Cardiac muscle cell (in vitro differentiated cells and primary cell): ENCODE measurements at regions not wholly inside any gene's neighbourhood (a gene's known extent, or its start where the extent isn't known, plus 50 kb on each side); places are given as distances from the start of the nearest gene placed in this dataset.

ENCODE experiments used
- DNase-seq, 2 donors: peaks; one replicate each; pipeline versions ENCODE4 v3.0.0 to v3.0.0-alpha.2; 2010 to 2017; ENCODE audit warnings: low read depth in 1 of 2, low spot score in 1 of 2
- H3K27ac ChIP-seq: fragments of 200-600 bp; sonication (generic); 2 replicates; pipeline ENCODE4 v1.5.1; 2016
- H3K27me3 ChIP-seq: fragments of 200-600 bp; sonication (generic); 2 replicates; pipeline ENCODE4 v1.6.0; 2016; ENCODE audit warnings: control low read depth
- H3K36me3 ChIP-seq: fragments of 200-600 bp; sonication (generic); 2 replicates; pipeline ENCODE4 v1.5.1; 2016; ENCODE audit warnings: control low read depth
- H3K4me1 ChIP-seq: fragments of 200-600 bp; sonication (generic); 2 replicates; pipeline ENCODE4 v1.8.1; 2017; ENCODE audit warnings: low read depth, mild to moderate bottlenecking, mixed run types
- H3K4me3 ChIP-seq: fragments of 200-600 bp; sonication (generic); 2 replicates; pipeline ENCODE4 v1.5.1; 2016; ENCODE audit warnings: mild to moderate bottlenecking
- H3K9me3 ChIP-seq: fragments of 200-600 bp; sonication (generic); 2 replicates; pipeline ENCODE4 v1.5.1; 2017; ENCODE audit warnings: low read depth, mild to moderate bottlenecking, control low read depth
- CTCF ChIP-seq: IDR thresholded peaks from 2 replicates; pipeline ENCODE4 v1.5.1; 2012; ENCODE audit warnings: low read depth, mild to moderate bottlenecking, low read length

GRCh38 chr22:44603767-44604166 lies 98.2 kb upstream of the PRR5 start:
- Histone ChIP-seq H3K4me1 (no peaks in the 10 kb centered on the region), H3K4me3 (no peak overlapping the region), H3K9me3 (no peaks in the 10 kb centered on the region), H3K27ac (no peak overlapping the region), H3K36me3 (no peaks in the 10 kb centered on the region), H3K27me3 (no peaks in the 10 kb centered on the region)
- TF ChIP-seq CTCF: no peak
- peak in 1 of 2 donors; percentile 41 for DNase-seq

GRCh38 chr22:44601725-44602124 lies 100.3 kb upstream of the PRR5 start:
- no peak for DNase-seq
- no peaks in the 10 kb centered on the region for H3K4me1 ChIP-seq
- no peaks in the 10 kb centered on the region for H3K9me3 ChIP-seq
- H3K27me3 ChIP-seq: no peaks in the 10 kb centered on the region
- no peaks in the 10 kb centered on the region for H3K36me3 ChIP-seq
- TF ChIP-seq CTCF: no peak
- H3K4me3 ChIP-seq: no peak overlapping the region
- H3K27ac ChIP-seq: no peak overlapping the region

- H3K4me3 ChIP-seq: no peak overlapping the region
- no peaks in the 10 kb centered on the region for H3K4me1 ChIP-seq
- DNase-seq: no peak
Measured at GRCh38 chr22:44601189-44601588, 100.8 kb upstream of the PRR5 start.

GRCh38 chr22:44600207-44600785 lies 101.7 kb upstream of the PRR5 start:
- DNase-seq: no peak
- no peak overlapping the region for H3K4me3 ChIP-seq
- no peak for TF ChIP-seq CTCF
- no peaks in the 10 kb centered on the region for H3K27me3 ChIP-seq
- H3K9me3 ChIP-seq: no peaks in the 10 kb centered on the region
- no peaks in the 10 kb centered on the region for H3K36me3 ChIP-seq
- peaks cover 5% of the 10 kb centered on the region for H3K4me1 ChIP-seq
- no peak overlapping the region for H3K27ac ChIP-seq

More at GRCh38 chr22:44601189-44601588, 100.8 kb upstream of the PRR5 start:
- TF ChIP-seq CTCF: no peak
- Histone ChIP-seq H3K27me3 (no peaks in the 10 kb centered on the region), H3K27ac (no peak overlapping the region), H3K36me3 (no peaks in the 10 kb centered on the region), H3K9me3 (no peaks in the 10 kb centered on the region)

GRCh38 chr22:44599500-44600140 lies 101.6 kb upstream of the RTL6 start:
- H3K4me1 ChIP-seq: peaks cover 5% of the 10 kb centered on the region
- H3K27ac ChIP-seq: no peak overlapping the region
- no peaks in the 10 kb centered on the region for H3K36me3 ChIP-seq
- no peak for TF ChIP-seq CTCF
- no peak overlapping the region for H3K4me3 ChIP-seq
- no peaks in the 10 kb centered on the region for H3K27me3 ChIP-seq
- DNase-seq: no peak
- H3K9me3 ChIP-seq: no peaks in the 10 kb centered on the region
